Amygdala (tissue), 56 donors: ENCODE measurements at regions not wholly inside any gene's neighbourhood (a gene's known extent, or its start where the extent isn't known, plus 50 kb on each side); places are given as distances from the start of the nearest gene placed in this dataset.

ENCODE experiments used
- DNase-seq, 56 donors: peaks; one replicate each; lab custom pipeline; 2025; lab: John Stamatoyannopoulos, UW

GRCh38 chr2:194264586-194264985 lies 1392.4 kb upstream of the SLC39A10 start:
- no peak for DNase-seq

- DNase-seq: no peak
Observed at GRCh38 chr2:194260185-194260584, 1396.8 kb upstream of the SLC39A10 start.

- DNase-seq: no peak
Observed at GRCh38 chr2:194257095-194257494, 1399.9 kb upstream of the SLC39A10 start.

GRCh38 chr2:194253528-194254259 lies 1403.3 kb upstream of the SLC39A10 start:
- DNase-seq: no peak

- no peak for DNase-seq
Observed at GRCh38 chr2:194252127-194252526, 1404.9 kb upstream of the SLC39A10 start.

GRCh38 chr2:194232600-194232999 lies 1424.4 kb upstream of the SLC39A10 start:
- no peak for DNase-seq

- no peak for DNase-seq
Observed at GRCh38 chr2:194223218-194223617, 1433.8 kb upstream of the SLC39A10 start.

- no peak for DNase-seq
Observed at GRCh38 chr2:194214192-194214591, 1442.8 kb upstream of the SLC39A10 start.

- no peak for DNase-seq
Observed at GRCh38 chr2:194205568-194206227, 1451.3 kb upstream of the SLC39A10 start.

- DNase-seq: no peak
Observed at GRCh38 chr2:194203898-194204297, 1453.1 kb upstream of the SLC39A10 start.

- DNase-seq: no peak
Observed at GRCh38 chr2:194182888-194183287, 1474.1 kb upstream of the SLC39A10 start.

GRCh38 chr2:194176134-194176533 lies 1480.9 kb upstream of the SLC39A10 start:
- DNase-seq: no peak

GRCh38 chr2:194166818-194167217 lies 1490.2 kb upstream of the SLC39A10 start:
- no peak for DNase-seq

GRCh38 chr2:194155431-194155830 lies 1501.6 kb upstream of the SLC39A10 start:
- DNase-seq: no peak

- DNase-seq: no peak
Observed at GRCh38 chr2:194151231-194151630, 1505.8 kb upstream of the SLC39A10 start.

GRCh38 chr2:194135463-194135862 lies 1521.6 kb upstream of the SLC39A10 start:
- DNase-seq: no peak

- DNase-seq: no peak
Observed at GRCh38 chr2:194128810-194129209, 1528.2 kb upstream of the SLC39A10 start.

- no peak for DNase-seq
Observed at GRCh38 chr2:194126418-194126817, 1530.6 kb upstream of the SLC39A10 start.

GRCh38 chr2:194116861-194117260 lies 1540.2 kb upstream of the SLC39A10 start:
- no peak for DNase-seq

- DNase-seq: no peak
Observed at GRCh38 chr2:194105358-194105757, 1551.7 kb upstream of the SLC39A10 start.

- no peak for DNase-seq
Observed at GRCh38 chr2:194104687-194105086, 1552.3 kb upstream of the SLC39A10 start.

- no peak for DNase-seq
Observed at GRCh38 chr2:194103941-194104659, 1552.9 kb upstream of the SLC39A10 start.
